C4-2B (cell line): ENCODE measurements at regions not wholly inside any gene's neighbourhood (a gene's known extent, or its start where the extent isn't known, plus 50 kb on each side); places are given as distances from the start of the nearest gene placed in this dataset.

Experiments
- ZFX ChIP-seq: fragments of 450-650 bp; IDR thresholded peaks from 2 replicates; pipeline ENCODE4 v1.6.1; 2017
- TF ChIP-seq, protein P1 (sequence below): fragments of 450-650 bp; conservative IDR thresholded peaks from 2 replicates; pipeline ENCODE4 v1.5.1; 2017; ENCODE audit warnings: mild to moderate bottlenecking

DNA sequence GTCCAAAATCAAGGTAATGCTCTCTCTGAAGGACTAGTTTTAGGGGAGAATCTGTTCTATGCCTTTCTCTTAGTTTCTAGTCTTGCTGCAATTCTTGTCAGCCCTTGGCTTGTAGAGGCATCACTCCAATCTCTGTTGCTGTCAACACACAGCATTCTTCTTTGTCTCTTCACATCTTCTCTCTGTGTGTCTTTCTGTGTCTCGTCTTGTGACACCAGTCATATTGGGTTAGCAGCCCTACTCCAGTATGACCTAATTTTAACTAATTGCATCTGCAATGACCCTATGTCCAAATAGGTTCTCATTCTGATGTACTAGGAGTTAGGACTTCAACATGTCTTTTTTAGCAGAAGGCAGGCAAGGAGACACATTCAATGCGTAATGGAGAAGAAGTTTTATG lies 1110.6 kb downstream of the DTWD2 start:
- TF ChIP-seq ZFX, result no peak
- TF ChIP-seq, protein P1, sequence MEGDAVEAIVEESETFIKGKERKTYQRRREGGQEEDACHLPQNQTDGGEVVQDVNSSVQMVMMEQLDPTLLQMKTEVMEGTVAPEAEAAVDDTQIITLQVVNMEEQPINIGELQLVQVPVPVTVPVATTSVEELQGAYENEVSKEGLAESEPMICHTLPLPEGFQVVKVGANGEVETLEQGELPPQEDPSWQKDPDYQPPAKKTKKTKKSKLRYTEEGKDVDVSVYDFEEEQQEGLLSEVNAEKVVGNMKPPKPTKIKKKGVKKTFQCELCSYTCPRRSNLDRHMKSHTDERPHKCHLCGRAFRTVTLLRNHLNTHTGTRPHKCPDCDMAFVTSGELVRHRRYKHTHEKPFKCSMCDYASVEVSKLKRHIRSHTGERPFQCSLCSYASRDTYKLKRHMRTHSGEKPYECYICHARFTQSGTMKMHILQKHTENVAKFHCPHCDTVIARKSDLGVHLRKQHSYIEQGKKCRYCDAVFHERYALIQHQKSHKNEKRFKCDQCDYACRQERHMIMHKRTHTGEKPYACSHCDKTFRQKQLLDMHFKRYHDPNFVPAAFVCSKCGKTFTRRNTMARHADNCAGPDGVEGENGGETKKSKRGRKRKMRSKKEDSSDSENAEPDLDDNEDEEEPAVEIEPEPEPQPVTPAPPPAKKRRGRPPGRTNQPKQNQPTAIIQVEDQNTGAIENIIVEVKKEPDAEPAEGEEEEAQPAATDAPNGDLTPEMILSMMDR, result no peak
